ENCODE measurements at regions not wholly inside any gene's neighbourhood (a gene's known extent, or its start where the extent isn't known, plus 50 kb on each side); places are given as distances from the start of the nearest gene placed in this dataset.

- Histone ChIP-seq H3K4me3 (no peak overlapping the region), H3K27ac (ENCODE audit: control insufficient read depth, insufficient read depth) (no peak overlapping the region), H2AFZ (ENCODE audit: control insufficient read depth, low read depth, low read length) (no peak overlapping the region), H3K27me3 (replicated peaks in 1 of 2; ENCODE audit: control insufficient read depth in 2 of 2, insufficient read depth in 2 of 2, low read length in 1 of 2) (no peaks in the 10 kb centered on the region; a peak in 1 of 4 replicates), H3K79me2 (ENCODE audit: control insufficient read depth, insufficient read depth, low read length) (no peaks in the 10 kb centered on the region), H4K20me1 (ENCODE audit: control insufficient read depth, insufficient read depth) (no peaks in the 10 kb centered on the region), H3K4me2 (ENCODE audit: control insufficient read depth, insufficient read depth) (no peak overlapping the region), H3K4me1 (ENCODE audit: control insufficient read depth, insufficient read depth, low read length) (no peaks in the 10 kb centered on the region), H3K9me3 (replicated peaks; ENCODE audit: control insufficient read depth, insufficient read depth, low read length) (no peaks in the 10 kb centered on the region), H3K36me3 (ENCODE audit: control insufficient read depth in 2 of 2, insufficient read depth in 2 of 2, low read length in 1 of 2) (no peaks in the 10 kb centered on the region), H3K9ac (ENCODE audit: control insufficient read depth, insufficient read depth, low read length) (no peak overlapping the region)
- ChIA-PET SMC1A (ENCODE audit: uncharacterized antibody, unreplicated experiment) (interaction anchor here (0.7 kb wide), 1 partner anchor 65 kb away, joined by 3 read pairs; no protein-coding TSS in a partner anchor), POLR2A (no interaction called here), CTCF (interaction anchor here (0.6 kb wide), 1 partner anchor 86 kb away, joined by 3 read pairs; no protein-coding TSS in a partner anchor), RAD21 (ENCODE audit: unreplicated experiment) (interaction anchor here (1.3 to 1.5 kb wide), 2 partner anchors 35 to 255 kb away, joined by 3 read pairs; no protein-coding TSS in a partner anchor)
- in situ Hi-C loops (cut with MboI) = no loop called here
- intact Hi-C loops (cut with micrococcal nuclease; ENCODE audit: unreplicated experiment) = loop anchor here (10.0 kb wide), 1 partner anchor 205 kb away; no protein-coding TSS in a partner anchor
- FAIRE-seq = no peak
- WGBS (ENCODE audit: insufficient coverage, insufficient replicate concordance, low lambda C conversion rate, missing lambda C conversion rate) = 43% methylated on average over 4 of the region's 4 CpGs
- DNase-seq (ENCODE audit: low read depth, low spot score) = no peak
- BruUV-seq (replicated peaks) = no TSS peak
- ATAC-seq = no peak
- no peak for TF ChIP-seq RAD51 (IDR thresholded peaks at IDR 0.05)
- TF ChIP-seq ZBTB11 (CRISPR knock-in tag; IDR thresholded peaks at IDR 0.05) = no peak
- no peak for TF ChIP-seq JUND (IDR thresholded peaks at IDR 0.05; ENCODE audit: low read depth, low read length)
- TF ChIP-seq SIN3A (IDR thresholded peaks at IDR 0.05; ENCODE audit: low read depth, low read length) = no peak
- no peak for TF ChIP-seq ATF3 (IDR thresholded peaks at IDR 0.05; ENCODE audit: borderline replicate concordance, extremely low read depth, low read depth, low read length)
- no peak for TF ChIP-seq RUNX3 (IDR thresholded peaks at IDR 0.05; ENCODE audit: low read length)
- no peak for TF ChIP-seq KAT2A (conservative IDR thresholded peaks at IDR 0.05; ENCODE audit: control insufficient read depth, low read depth, low read length)
- TF ChIP-seq ZNF274 (IDR thresholded peaks at IDR 0.05; ENCODE audit: insufficient read depth, insufficient read length) = no peak
- no peak for TF ChIP-seq JUNB (IDR thresholded peaks at IDR 0.05)
- TF ChIP-seq MAX (IDR thresholded peaks at IDR 0.05; ENCODE audit: low read depth, low read length) = no peak
- TF ChIP-seq NFYB (IDR thresholded peaks at IDR 0.05; ENCODE audit: insufficient read depth, low read depth, low read length) = no peak
- no peak for TF ChIP-seq RCOR1 (conservative IDR thresholded peaks at IDR 0.05; ENCODE audit: low read depth, low read length)
- TF ChIP-seq RELB (IDR thresholded peaks at IDR 0.05; ENCODE audit: low read depth) = no peak
- no peak for TF ChIP-seq POLR2AphosphoS5 (IDR thresholded peaks at IDR 0.05; ENCODE audit: low read length)
- TF ChIP-seq FOS (IDR thresholded peaks at IDR 0.05; ENCODE audit: borderline replicate concordance, extremely low read depth, insufficient read length) = no peak
- TF ChIP-seq SMARCA5 (IDR thresholded peaks at IDR 0.05) = no peak
- no peak for TF ChIP-seq ZNF217 (IDR thresholded peaks at IDR 0.05)
- TF ChIP-seq MLLT1 (IDR thresholded peaks at IDR 0.05) = no peak
Measured at GRCh38 chr2:215659650-215660049, 223.8 kb upstream of the FN1 start.
